Renal cortex interstitium (tissue), 11 donors: ENCODE measurements at regions not wholly inside any gene's neighbourhood (a gene's known extent, or its start where the extent isn't known, plus 50 kb on each side); places are given as distances from the start of the nearest gene placed in this dataset.

Experiments
- DNase-seq, 11 donors: peaks; one replicate each; pipeline ENCODE4 v3.0.0-alpha.2; 2013; ENCODE audit warnings: low read depth in 9 of 11, low spot score in 4 of 11; ENCODE audit errors: extremely low read depth in 1 of 11

DNA sequence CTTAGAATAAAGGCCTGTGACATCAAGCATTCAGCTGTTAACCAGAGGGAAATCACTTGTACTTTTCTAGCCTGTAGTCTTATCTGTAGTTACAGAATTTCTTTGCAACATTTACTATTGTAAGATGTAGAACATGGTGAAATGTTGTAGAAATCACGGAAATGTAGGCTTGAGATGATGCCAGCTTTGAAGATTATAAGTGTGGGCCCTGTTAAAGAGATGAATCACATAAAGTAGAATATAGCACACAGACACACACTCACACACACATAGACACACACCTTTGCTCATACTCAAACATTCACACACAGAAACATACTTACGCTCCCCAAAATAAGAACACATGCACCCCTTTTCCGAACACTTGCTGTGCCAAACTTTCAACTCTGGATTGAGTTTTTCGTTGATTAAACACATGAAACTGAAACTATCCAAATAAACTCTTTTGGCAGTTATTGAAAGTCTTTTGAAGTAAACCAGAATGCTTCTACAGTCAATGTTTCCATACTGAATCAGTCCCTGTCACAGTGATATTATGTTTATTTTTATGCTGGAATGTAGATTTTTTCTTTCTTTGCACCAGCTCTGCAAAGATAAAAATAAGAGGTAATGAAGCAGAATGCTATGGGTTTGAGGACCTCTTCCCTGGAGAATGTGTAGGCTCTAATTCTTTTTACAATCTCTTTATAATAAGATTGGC lies 230.3 kb upstream of the MEOX2 start:
- DNase-seq, result no peak

GRCh38 chr7:15915686-15916293 lies 229.3 kb upstream of the MEOX2 start:
- no peak for DNase-seq

DNA sequence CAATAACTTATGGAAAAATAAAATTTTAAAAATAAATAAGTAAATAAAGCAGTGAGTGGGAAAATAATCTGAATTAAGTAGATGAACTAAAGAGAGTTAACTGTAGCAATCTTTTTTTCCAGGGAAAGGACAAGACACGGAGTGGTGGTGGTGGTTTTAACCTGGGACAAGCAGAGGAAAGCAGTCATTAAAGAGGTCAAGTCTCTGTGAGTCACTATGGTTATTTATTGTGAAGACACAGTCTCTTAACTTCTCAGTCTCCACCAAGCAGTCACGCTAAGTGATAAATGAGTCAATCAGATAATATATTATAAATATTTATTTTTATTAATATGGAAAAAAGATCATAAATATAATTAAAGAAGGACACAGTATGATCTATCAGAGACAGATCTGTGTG lies 228.1 kb upstream of the MEOX2 start:
- no peak for DNase-seq

- DNase-seq, result no peak
Measured at GRCh38 chr7:15906436-15906835, 220.0 kb upstream of the MEOX2 start.

GRCh38 chr7:15905251-15906040 lies 219.0 kb upstream of the MEOX2 start:
- peak in 2 of 11 donors; percentile 8 to 14 for DNase-seq

GRCh38 chr7:15891151-15891881 lies 204.8 kb upstream of the MEOX2 start:
- no peak for DNase-seq

DNA sequence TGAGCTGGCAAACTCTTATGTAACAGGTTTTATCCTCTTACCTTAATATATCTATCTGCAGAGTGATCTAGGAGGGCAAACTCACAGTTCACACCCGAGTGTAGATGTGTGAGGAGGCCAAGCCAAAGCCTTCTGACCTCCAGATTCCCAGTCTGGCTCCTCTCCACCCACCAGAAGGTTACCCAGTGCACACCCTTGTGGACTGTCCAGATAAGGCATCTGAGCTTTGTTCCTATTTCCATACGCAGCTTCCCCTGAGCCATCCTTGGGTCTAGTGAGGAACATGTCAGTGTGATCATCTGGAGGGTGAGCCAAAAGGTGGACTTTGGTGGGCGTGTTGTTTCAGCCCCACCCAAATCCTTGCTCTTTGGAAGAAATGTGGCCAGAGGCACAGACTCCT lies 203.0 kb upstream of the MEOX2 start:
- no peak for DNase-seq

- DNase-seq, result no peak
Measured at GRCh38 chr7:15888090-15888489, 201.6 kb upstream of the MEOX2 start.

- no peak for DNase-seq
Measured at GRCh38 chr7:15886626-15887025, 200.1 kb upstream of the MEOX2 start.

GRCh38 chr7:15885678-15886077 lies 199.2 kb upstream of the MEOX2 start:
- DNase-seq, result no peak

DNA sequence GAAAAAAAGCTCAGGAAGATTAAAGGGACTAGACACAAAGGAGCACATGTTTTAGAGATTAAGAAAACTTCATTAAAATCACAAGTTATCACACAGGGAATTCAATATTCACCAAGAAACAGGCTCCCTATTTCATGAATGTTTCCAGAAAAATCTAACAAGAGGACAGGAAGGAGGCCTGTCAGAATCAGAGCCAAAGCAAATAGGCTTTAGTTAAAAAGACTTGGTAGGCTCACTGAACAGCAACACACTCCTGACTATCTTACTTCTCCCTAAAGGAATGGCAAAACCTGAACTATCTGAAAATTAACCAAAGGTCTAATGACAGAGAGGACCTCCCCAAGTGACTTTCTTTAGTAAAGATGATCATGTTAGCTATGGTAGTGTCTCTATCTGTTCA lies 188.3 kb upstream of the MEOX2 start:
- DNase-seq, result peak in 3 of 11 donors; percentile 10 to 14 (median 12)

- DNase-seq, result no peak
Measured at GRCh38 chr7:15870347-15870746, 183.9 kb upstream of the MEOX2 start.

DNA sequence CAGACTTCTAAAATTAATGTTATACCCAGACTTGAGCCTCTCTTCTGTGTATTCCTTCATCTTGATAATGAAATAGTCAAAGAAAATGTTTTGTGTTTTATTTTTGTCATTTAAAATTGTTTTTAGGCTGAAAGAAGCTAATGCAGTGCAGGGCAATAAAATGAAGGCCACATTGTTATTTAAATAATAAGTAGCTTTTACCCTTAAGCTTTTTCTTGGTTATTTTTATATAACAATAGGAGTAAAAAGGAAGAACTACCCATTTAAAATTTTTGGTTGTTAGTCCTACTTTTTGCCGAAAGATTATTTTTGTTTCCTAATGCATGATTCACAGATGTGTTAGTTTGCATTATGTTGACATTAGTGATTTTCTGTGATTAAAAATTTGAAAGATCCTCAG lies 181.0 kb upstream of the MEOX2 start:
- no peak for DNase-seq

GRCh38 chr7:15866753-15867152 lies 180.3 kb upstream of the MEOX2 start:
- DNase-seq, result no peak

DNA sequence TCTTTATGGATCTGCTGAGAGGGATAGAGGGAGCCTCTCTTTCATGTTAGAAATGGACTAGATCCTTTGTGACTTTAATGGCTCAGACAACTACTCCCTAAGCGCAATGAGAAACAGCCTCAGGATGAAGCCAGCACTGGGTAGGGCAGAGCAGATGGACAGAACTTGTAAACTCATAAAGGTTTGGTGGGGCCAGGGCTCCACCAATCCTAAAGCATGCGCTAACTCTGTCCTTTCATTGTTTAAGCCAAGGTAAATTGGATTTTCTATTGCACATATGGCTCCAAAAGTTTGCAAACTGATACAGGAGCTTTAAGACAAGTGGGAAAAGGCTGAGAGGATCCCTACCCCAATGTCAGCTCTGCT lies 178.1 kb upstream of the MEOX2 start:
- DNase-seq, result no peak

DNA sequence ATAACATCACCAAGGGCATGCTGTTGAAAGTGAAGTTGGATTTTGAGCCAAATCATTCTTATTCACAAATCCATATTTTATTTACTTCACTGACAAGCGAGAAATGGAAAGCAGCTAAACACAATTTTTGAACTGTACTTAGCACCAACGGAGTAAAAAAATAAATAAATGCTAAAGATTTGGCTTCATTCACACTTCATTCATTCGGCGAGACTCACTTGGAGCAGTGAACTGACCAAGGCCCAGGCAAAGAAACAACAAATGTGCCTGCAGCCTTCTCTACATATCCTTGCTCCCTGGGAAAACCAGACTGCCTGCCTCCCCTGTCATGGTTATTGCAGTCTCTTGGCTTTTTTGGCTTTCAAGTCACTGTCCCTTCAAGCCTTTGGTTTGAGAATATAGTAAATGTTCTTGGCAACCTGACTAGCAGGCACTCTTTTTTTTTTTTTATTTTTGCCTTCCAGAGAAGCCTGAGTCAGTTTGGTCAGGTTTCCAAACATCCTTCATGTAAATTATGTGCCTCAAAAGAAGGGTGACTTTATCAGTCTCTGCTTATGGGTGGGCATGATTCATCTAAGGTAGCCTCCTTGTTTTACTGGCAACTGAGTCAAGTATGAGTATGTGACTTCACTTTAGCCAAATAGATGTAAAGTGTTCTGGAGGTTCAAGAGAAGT lies 177.6 kb upstream of the MEOX2 start:
- no peak for DNase-seq

GRCh38 chr7:15862781-15863165 lies 176.3 kb upstream of the MEOX2 start:
- no peak for DNase-seq

DNA sequence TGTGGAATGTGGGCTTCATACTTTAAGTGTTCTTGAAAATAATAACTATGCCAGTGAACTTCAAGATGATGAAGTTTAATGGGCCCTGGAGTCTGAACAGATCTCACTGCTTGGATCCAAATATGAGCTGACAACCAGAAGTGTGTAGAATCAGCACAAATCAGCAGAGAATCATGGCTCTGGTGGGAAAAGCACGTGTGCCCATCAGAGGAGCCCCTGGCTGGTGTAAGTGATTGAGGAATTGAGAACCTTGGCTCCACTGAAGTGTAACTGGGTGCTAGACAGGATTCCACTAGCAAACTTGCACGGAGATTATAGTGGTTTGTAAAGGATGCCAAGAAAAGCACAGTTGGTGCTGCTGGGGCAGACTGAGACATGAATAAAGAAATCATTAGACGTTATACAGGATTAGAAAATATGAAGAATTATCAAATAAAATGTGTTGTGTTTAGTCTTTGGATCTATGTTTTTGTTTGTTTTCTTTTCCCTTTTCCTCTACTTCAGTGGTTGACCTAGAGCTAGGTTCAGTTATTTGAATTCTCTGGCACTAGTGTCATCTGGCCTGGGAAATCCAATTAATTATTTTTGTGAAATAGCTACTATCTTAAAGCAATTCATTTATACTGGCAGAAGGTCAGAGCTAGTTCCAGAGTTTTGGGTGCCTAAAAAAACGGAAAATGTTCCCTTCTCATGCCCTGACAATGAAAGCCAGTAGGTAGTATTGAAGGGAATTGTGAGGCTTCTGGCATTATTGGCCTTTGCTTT lies 175.7 kb upstream of the MEOX2 start:
- no peak for DNase-seq
